Thoracic aorta (tissue), 2 donors: ENCODE measurements at regions not wholly inside any gene's neighbourhood (a gene's known extent, or its start where the extent isn't known, plus 50 kb on each side); places are given as distances from the start of the nearest gene placed in this dataset.

Experiments used
- ATAC-seq: fragments of 150-250 bp; one replicate; pipeline ENCODE4 v1.8.0; 2017; ENCODE audit warnings: low read depth; ENCODE audit not compliant: insufficient number of reproducible peaks, low FRiP score
- DNase-seq: peaks from one replicate; pipeline ENCODE4 v3.0.0-alpha.2; 2020; ENCODE audit warnings: low spot score
- H3K27ac ChIP-seq, 2 donors: fragments of 200-600 bp; sonication (generic); 1 replicate in 1 of 2; 2 replicates in 1 of 2; pipeline ENCODE4 v1.5.1; 2016; ENCODE audit warnings: mild to moderate bottlenecking in 2 of 2, moderate library complexity in 2 of 2
- H3K27me3 ChIP-seq: fragments of 200-600 bp; sonication (generic); replicated peaks from 2 replicates; pipeline ENCODE4 v1.6.0; 2016; ENCODE audit warnings: mild to moderate bottlenecking; ENCODE audit not compliant: insufficient read depth
- H3K36me3 ChIP-seq: fragments of 200-600 bp; sonication (generic); one replicate; pipeline ENCODE4 v1.5.1; 2016
- H3K4me1 ChIP-seq, 2 donors: fragments of 200-600 bp; sonication (generic); 1 replicate in 1 of 2; 2 replicates in 1 of 2; pipeline versions ENCODE4 v1.5.1 to v1.6.0; 2016; ENCODE audit warnings: low read depth in 2 of 2, mild to moderate bottlenecking in 1 of 2; ENCODE audit not compliant: control insufficient read depth in 1 of 2
- H3K4me3 ChIP-seq: fragments of 200-600 bp; sonication (generic); 2 replicates; pipeline ENCODE4 v1.5.1; 2016; ENCODE audit warnings: mild to moderate bottlenecking
- H3K9me3 ChIP-seq: fragments of 200-600 bp; sonication (generic); 2 replicates; pipeline ENCODE4 v1.5.1; 2016
- CTCF ChIP-seq: fragments of 200-600 bp; sonication (generic); IDR thresholded peaks from one replicate; pipeline ENCODE4 v1.5.1; 2019; ENCODE audit warnings: antibody characterized with exemption

DNA sequence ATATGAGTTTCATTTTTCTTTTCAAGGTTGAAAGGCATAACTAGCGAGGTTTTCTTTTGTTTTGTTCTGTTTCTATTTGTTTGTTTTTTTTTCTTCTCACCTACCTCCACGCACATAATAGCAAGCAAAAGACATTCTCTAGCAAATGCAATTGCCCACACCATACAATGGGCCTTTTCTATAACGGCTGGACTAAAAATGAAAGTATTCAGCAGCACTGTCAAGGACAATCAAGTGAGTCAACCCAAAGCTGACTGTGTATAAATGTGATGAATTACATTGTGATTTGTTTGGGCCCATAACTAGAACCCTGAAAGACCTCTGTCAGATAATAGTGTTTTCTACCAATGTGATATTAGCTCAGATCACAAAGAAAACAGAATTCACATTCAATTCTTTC, 496.7 kb downstream of the RNF144B start:
- Histone ChIP-seq H3K27me3 (no peaks in the 10 kb centered on the region), H3K4me1 (no peaks in the 10 kb centered on the region), H3K9me3 (no peaks in the 10 kb centered on the region), H3K4me3 (no peak overlapping the region), H3K27ac (no peak overlapping the region), H3K36me3 (no peaks in the 10 kb centered on the region)
- ATAC-seq (no peak), DNase-seq (no peak)
- TF ChIP-seq CTCF, result no peak

GRCh38 chr6:18893540-18894269, 506.6 kb downstream of the RNF144B start:
- DNase-seq (no peak), ATAC-seq (no peak)
- no peak for TF ChIP-seq CTCF
- Histone ChIP-seq H3K4me3 (no peak overlapping the region), H3K4me1 (no peaks in the 10 kb centered on the region), H3K27me3 (no peaks in the 10 kb centered on the region), H3K27ac (no peak overlapping the region), H3K36me3 (no peaks in the 10 kb centered on the region), H3K9me3 (no peaks in the 10 kb centered on the region)

- Histone ChIP-seq H3K9me3 (no peaks in the 10 kb centered on the region), H3K27me3 (no peaks in the 10 kb centered on the region), H3K36me3 (no peaks in the 10 kb centered on the region), H3K4me3 (no peak overlapping the region), H3K4me1 (no peaks in the 10 kb centered on the region), H3K27ac (no peak overlapping the region)
- ATAC-seq (no peak), DNase-seq (no peak)
- no peak for TF ChIP-seq CTCF
These were observed 510.2 kb downstream of the RNF144B start for GRCh38 chr6:18897350-18897749.

GRCh38 chr6:18904681-18905080, 517.5 kb downstream of the RNF144B start:
- Histone ChIP-seq H3K4me3 (no peak overlapping the region), H3K27ac (no peak overlapping the region), H3K9me3 (no peaks in the 10 kb centered on the region), H3K4me1 (no peaks in the 10 kb centered on the region), H3K27me3 (no peaks in the 10 kb centered on the region), H3K36me3 (no peaks in the 10 kb centered on the region)
- DNase-seq (no peak), ATAC-seq (no peak)
- no peak for TF ChIP-seq CTCF

DNA sequence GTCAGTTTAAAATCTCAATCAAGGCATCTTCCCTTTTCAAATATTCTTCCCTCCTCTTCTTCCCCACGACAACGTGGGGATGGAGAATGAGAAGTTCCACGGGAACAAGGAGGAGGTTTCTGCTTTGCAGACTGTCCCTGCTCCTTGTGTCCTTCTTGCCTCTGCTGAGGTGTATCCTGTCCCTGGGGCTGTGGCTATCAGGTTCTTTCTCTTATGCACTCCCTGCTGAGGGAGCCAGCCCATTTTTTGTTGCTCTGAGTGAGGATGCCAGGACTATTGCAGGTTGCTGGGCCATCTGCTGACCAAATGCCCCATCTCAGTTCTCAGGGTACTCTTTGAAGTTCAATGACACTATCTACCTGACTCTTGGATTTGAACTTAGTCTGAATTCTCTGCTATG, 533.6 kb downstream of the RNF144B start:
- no peak for DNase-seq
- Histone ChIP-seq H3K27me3 (no peaks in the 10 kb centered on the region), H3K36me3 (no peaks in the 10 kb centered on the region), H3K4me3 (no peak overlapping the region), H3K4me1 (no peaks in the 10 kb centered on the region), H3K27ac (no peak overlapping the region), H3K9me3 (no peaks in the 10 kb centered on the region)
- ATAC-seq, result no peak
- no peak for TF ChIP-seq CTCF
